ENCODE measurements at regions not wholly inside any gene's neighbourhood (a gene's known extent, or its start where the extent isn't known, plus 50 kb on each side); places are given as distances from the start of the nearest gene placed in this dataset.
A peak's percentile ranks its signal among the peaks of the same experiment; 100 is the strongest.

DNA sequence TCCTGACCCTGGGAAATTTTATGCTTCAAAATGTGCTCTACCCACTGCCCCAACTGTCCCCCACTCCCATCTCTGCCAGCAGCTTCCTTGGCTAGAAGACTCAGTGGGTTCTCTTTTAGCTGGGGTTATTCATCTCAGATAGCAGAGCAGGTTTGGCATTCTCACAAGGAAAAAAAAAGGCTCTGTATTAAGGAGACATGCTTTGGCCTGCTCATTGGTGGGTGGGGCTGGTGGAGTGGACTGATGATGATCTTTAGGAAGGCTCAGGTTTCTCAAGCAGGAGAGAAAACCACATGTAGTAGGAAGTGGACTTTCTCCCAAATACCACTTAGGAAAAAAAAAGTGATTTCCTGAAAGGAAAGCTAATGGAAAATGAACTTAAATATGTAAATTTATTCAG lies 279.2 kb upstream of the ZNF462 start:
- Histone ChIP-seq H3K27me3 (ENCODE audit: insufficient read depth, insufficient read length) (no peaks in the 10 kb centered on the region), H3K36me3 (ENCODE audit: insufficient read depth, insufficient read length, low read length) (no peaks in the 10 kb centered on the region), H3K4me3 (ENCODE audit: insufficient read length, low read depth) (no peak overlapping the region), H3K4me1 (ENCODE audit: insufficient read depth, insufficient read length) (peaks cover under 1% of the 10 kb centered on the region), H3K9me3 (ENCODE audit: insufficient read depth, low read length) (no peaks in the 10 kb centered on the region), H3K9ac (ENCODE audit: insufficient read length, low read depth) (no peak overlapping the region)
- TF ChIP-seq ZNF274 (IDR thresholded peaks at IDR 0.05; ENCODE audit: low read depth, low read length): no peak
- TF ChIP-seq YY1 (IDR thresholded peaks at IDR 0.05; ENCODE audit: insufficient read depth, insufficient read length): no peak
- TF ChIP-seq SUZ12 (IDR thresholded peaks at IDR 0.05; ENCODE audit: extremely low read depth, insufficient read depth, insufficient read length): no peak
- no peak for DNase-seq (ENCODE audit: low read depth, low spot score)

GRCh38 chr9:106587042-106587441 lies 275.9 kb upstream of the ZNF462 start:
- peaks cover 2% of the 10 kb centered on the region for H3K4me1 ChIP-seq (ENCODE audit: insufficient read depth, insufficient read length)
- no peaks in the 10 kb centered on the region for H3K27me3 ChIP-seq (ENCODE audit: insufficient read depth, insufficient read length)
- no peak for DNase-seq (ENCODE audit: low read depth, low spot score)
- no peaks in the 10 kb centered on the region for H3K9me3 ChIP-seq (ENCODE audit: insufficient read depth, low read length)
- H3K36me3 ChIP-seq (ENCODE audit: insufficient read depth, insufficient read length, low read length): no peaks in the 10 kb centered on the region
- H3K9ac ChIP-seq (ENCODE audit: insufficient read length, low read depth): no peak overlapping the region
- TF ChIP-seq SUZ12 (IDR thresholded peaks at IDR 0.05; ENCODE audit: extremely low read depth, insufficient read depth, insufficient read length): no peak
- no peak for TF ChIP-seq ZNF274 (IDR thresholded peaks at IDR 0.05; ENCODE audit: low read depth, low read length)
- no peak for TF ChIP-seq YY1 (IDR thresholded peaks at IDR 0.05; ENCODE audit: insufficient read depth, insufficient read length)
- H3K4me3 ChIP-seq (ENCODE audit: insufficient read length, low read depth): no peak overlapping the region

DNA sequence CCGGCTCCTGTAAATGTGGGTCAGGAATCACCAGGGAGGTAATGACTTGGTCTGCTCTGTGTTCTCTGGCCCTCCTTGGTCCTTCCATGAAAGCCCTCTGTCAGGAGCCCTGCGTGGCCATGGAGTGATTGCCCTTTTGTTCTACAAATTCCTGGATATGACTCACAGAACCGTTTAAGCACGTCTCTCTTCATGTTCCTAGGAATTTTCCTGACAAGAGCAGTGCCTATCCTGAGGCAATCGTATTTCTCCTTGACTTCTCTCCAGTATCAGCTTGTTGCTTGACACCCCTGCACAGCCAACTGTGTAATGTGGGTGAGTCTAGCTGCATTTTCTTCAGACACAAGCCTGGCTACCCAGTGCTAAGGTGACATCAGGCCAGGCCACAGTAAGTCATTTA lies 274.3 kb upstream of the ZNF462 start:
- Histone ChIP-seq H3K9ac (ENCODE audit: insufficient read length, low read depth) (no peak overlapping the region), H3K4me3 (ENCODE audit: insufficient read length, low read depth) (no peak overlapping the region), H3K4me1 (ENCODE audit: insufficient read depth, insufficient read length) (peaks cover 2% of the 10 kb centered on the region), H3K27me3 (ENCODE audit: insufficient read depth, insufficient read length) (no peaks in the 10 kb centered on the region), H3K9me3 (ENCODE audit: insufficient read depth, low read length) (no peaks in the 10 kb centered on the region), H3K36me3 (ENCODE audit: insufficient read depth, insufficient read length, low read length) (no peaks in the 10 kb centered on the region)
- DNase-seq (ENCODE audit: low read depth, low spot score): peak; percentile 56
- TF ChIP-seq SUZ12 (IDR thresholded peaks at IDR 0.05; ENCODE audit: extremely low read depth, insufficient read depth, insufficient read length) (no peak), YY1 (IDR thresholded peaks at IDR 0.05; ENCODE audit: insufficient read depth, insufficient read length) (no peak), ZNF274 (IDR thresholded peaks at IDR 0.05; ENCODE audit: low read depth, low read length) (no peak)

GRCh38 chr9:106590759-106591505 lies 272.0 kb upstream of the ZNF462 start:
- Histone ChIP-seq H3K4me3 (ENCODE audit: insufficient read length, low read depth) (no peak overlapping the region), H3K4me1 (ENCODE audit: insufficient read depth, insufficient read length) (peaks cover 2% of the 10 kb centered on the region), H3K9me3 (ENCODE audit: insufficient read depth, low read length) (no peaks in the 10 kb centered on the region), H3K9ac (ENCODE audit: insufficient read length, low read depth) (no peak overlapping the region), H3K27me3 (ENCODE audit: insufficient read depth, insufficient read length) (no peaks in the 10 kb centered on the region), H3K36me3 (ENCODE audit: insufficient read depth, insufficient read length, low read length) (no peaks in the 10 kb centered on the region)
- DNase-seq (ENCODE audit: low read depth, low spot score): no peak
- TF ChIP-seq SUZ12 (IDR thresholded peaks at IDR 0.05; ENCODE audit: extremely low read depth, insufficient read depth, insufficient read length) (no peak), ZNF274 (IDR thresholded peaks at IDR 0.05; ENCODE audit: low read depth, low read length) (no peak), YY1 (IDR thresholded peaks at IDR 0.05; ENCODE audit: insufficient read depth, insufficient read length) (no peak)

DNA sequence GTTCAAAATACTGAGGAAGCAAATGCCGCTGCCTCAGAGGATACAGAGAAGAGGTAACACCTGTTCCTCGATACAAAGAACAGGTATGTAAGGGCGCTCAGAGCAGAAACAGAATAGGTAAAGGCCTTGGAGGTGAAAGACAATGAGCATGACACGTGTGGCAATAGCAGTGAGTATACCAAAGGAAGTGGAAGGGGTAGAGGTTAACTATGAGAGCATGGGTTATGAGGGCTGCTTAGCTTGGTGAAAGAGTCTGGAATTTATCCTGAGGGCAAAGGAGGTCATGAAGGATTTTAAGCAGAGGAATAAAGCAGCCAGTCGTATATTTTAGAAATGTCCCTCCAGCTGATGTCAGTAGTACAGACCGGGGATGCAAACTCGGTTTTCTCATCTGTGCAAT lies 269.8 kb upstream of the ZNF462 start:
- Histone ChIP-seq H3K9ac (ENCODE audit: insufficient read length, low read depth) (no peak overlapping the region), H3K36me3 (ENCODE audit: insufficient read depth, insufficient read length, low read length) (no peaks in the 10 kb centered on the region), H3K27me3 (ENCODE audit: insufficient read depth, insufficient read length) (no peaks in the 10 kb centered on the region), H3K4me3 (ENCODE audit: insufficient read length, low read depth) (no peak overlapping the region), H3K9me3 (ENCODE audit: insufficient read depth, low read length) (no peaks in the 10 kb centered on the region), H3K4me1 (ENCODE audit: insufficient read depth, insufficient read length) (peaks cover 2% of the 10 kb centered on the region)
- TF ChIP-seq YY1 (IDR thresholded peaks at IDR 0.05; ENCODE audit: insufficient read depth, insufficient read length) (no peak), ZNF274 (IDR thresholded peaks at IDR 0.05; ENCODE audit: low read depth, low read length) (no peak), SUZ12 (IDR thresholded peaks at IDR 0.05; ENCODE audit: extremely low read depth, insufficient read depth, insufficient read length) (no peak)
- no peak for DNase-seq (ENCODE audit: low read depth, low spot score)

- H3K36me3 ChIP-seq (ENCODE audit: insufficient read depth, insufficient read length, low read length): no peaks in the 10 kb centered on the region
- TF ChIP-seq ZNF274 (IDR thresholded peaks at IDR 0.05; ENCODE audit: low read depth, low read length) (no peak), YY1 (IDR thresholded peaks at IDR 0.05; ENCODE audit: insufficient read depth, insufficient read length) (no peak), SUZ12 (IDR thresholded peaks at IDR 0.05; ENCODE audit: extremely low read depth, insufficient read depth, insufficient read length) (no peak)
- no peaks in the 10 kb centered on the region for H3K9me3 ChIP-seq (ENCODE audit: insufficient read depth, low read length)
- H3K27me3 ChIP-seq (ENCODE audit: insufficient read depth, insufficient read length): no peaks in the 10 kb centered on the region
- no peak overlapping the region for H3K4me3 ChIP-seq (ENCODE audit: insufficient read length, low read depth)
- no peak overlapping the region for H3K9ac ChIP-seq (ENCODE audit: insufficient read length, low read depth)
- DNase-seq (ENCODE audit: low read depth, low spot score): no peak
- no peaks in the 10 kb centered on the region for H3K4me1 ChIP-seq (ENCODE audit: insufficient read depth, insufficient read length)
Observed at GRCh38 chr9:106596984-106597383, 266.0 kb upstream of the ZNF462 start.

GRCh38 chr9:106600955-106601560 lies 261.9 kb upstream of the ZNF462 start:
- TF ChIP-seq ZNF274 (IDR thresholded peaks at IDR 0.05; ENCODE audit: low read depth, low read length) (no peak), YY1 (IDR thresholded peaks at IDR 0.05; ENCODE audit: insufficient read depth, insufficient read length) (no peak), SUZ12 (IDR thresholded peaks at IDR 0.05; ENCODE audit: extremely low read depth, insufficient read depth, insufficient read length) (no peak)
- Histone ChIP-seq H3K4me3 (ENCODE audit: insufficient read length, low read depth) (no peak overlapping the region), H3K4me1 (ENCODE audit: insufficient read depth, insufficient read length) (no peaks in the 10 kb centered on the region), H3K9ac (ENCODE audit: insufficient read length, low read depth) (no peak overlapping the region), H3K27me3 (ENCODE audit: insufficient read depth, insufficient read length) (no peaks in the 10 kb centered on the region), H3K9me3 (ENCODE audit: insufficient read depth, low read length) (peaks cover 15% of the 10 kb centered on the region), H3K36me3 (ENCODE audit: insufficient read depth, insufficient read length, low read length) (no peaks in the 10 kb centered on the region)
- no peak for DNase-seq (ENCODE audit: low read depth, low spot score)
